Vagina (tissue), 2 donors: ENCODE measurements at regions not wholly inside any gene's neighbourhood (a gene's known extent, or its start where the extent isn't known, plus 50 kb on each side); places are given as distances from the start of the nearest gene placed in this dataset.
A peak's percentile ranks its signal among the peaks of the same experiment; 100 is the strongest.

Experiments
- DNase-seq, 2 donors: peaks; one replicate each; pipeline ENCODE4 v3.0.0-alpha.2; 2017; ENCODE audit errors: extremely low spot score in 2 of 2
- H3K27ac ChIP-seq: fragments of 200-600 bp; sonication (generic); one replicate; pipeline ENCODE4 v1.5.1; 2019
- H3K27me3 ChIP-seq: fragments of 200-600 bp; sonication (generic); one replicate; pipeline ENCODE4 v1.5.1; 2019
- H3K36me3 ChIP-seq, 2 donors: fragments of 200-600 bp; sonication (generic); one replicate each; pipeline ENCODE4 v1.5.1; 2017 to 2019
- H3K4me1 ChIP-seq: fragments of 200-600 bp; sonication (generic); one replicate; pipeline ENCODE4 v1.5.1; 2019
- H3K4me3 ChIP-seq, 2 donors: fragments of 200-600 bp; sonication (generic); 1 replicate in 1 of 2; 2 replicates in 1 of 2; pipeline ENCODE4 v1.5.1; 2016 to 2019
- H3K9me3 ChIP-seq: fragments of 200-600 bp; sonication (generic); one replicate; pipeline ENCODE4 v1.5.1; 2019
- CTCF ChIP-seq, 3 experiments: fragments of 450-650 bp in 2 of 3; fragments of 200-600 bp in 1 of 3; sonication (generic) in 1 of 3; IDR thresholded peaks; one replicate each; pipeline ENCODE4 v1.5.1; 2017 to 2019; ENCODE audit warnings: antibody characterized with exemption in 3 of 3, mild to moderate bottlenecking in 2 of 3, moderate library complexity in 2 of 3
- POLR2A ChIP-seq, 2 donors: fragments of 450-650 bp; IDR thresholded peaks; one replicate each; pipeline ENCODE4 v1.6.1; 2017; ENCODE audit warnings: antibody characterized with exemption in 2 of 2, mild to moderate bottlenecking in 2 of 2, moderate library complexity in 2 of 2
- POLR2AphosphoS5 ChIP-seq, 2 donors: sonication (generic); formaldehyde crosslinking; IDR thresholded peaks; one replicate each; pipeline ENCODE4 v1.9.0; 2017; ENCODE audit warnings: antibody characterized with exemption in 2 of 2, mild to moderate bottlenecking in 2 of 2, low read depth in 1 of 2; ENCODE audit not compliant: insufficient read depth in 1 of 2
- intact Hi-C: fragments of 100-400 bp; cut with DNase I; formaldehyde crosslinking; loops from one replicate; pipeline ENCODE4 v1.15.1; 2023

GRCh38 chr3:106119614-106120082 is 250.8 kb upstream of the CBLB start:
- Histone ChIP-seq H3K4me1 (peaks cover 17% of the 10 kb centered on the region), H3K27ac (no peak overlapping the region), H3K4me3 (no peak overlapping the region), H3K36me3 (no peaks in the 10 kb centered on the region), H3K9me3 (no peaks in the 10 kb centered on the region), H3K27me3 (no peaks in the 10 kb centered on the region)
- no peak for DNase-seq
- TF ChIP-seq POLR2A (IDR thresholded peaks at IDR 0.05) (no peak), CTCF (IDR thresholded peaks at IDR 0.05) (no peak), POLR2AphosphoS5 (IDR thresholded peaks at IDR 0.05; ENCODE audit: insufficient read depth in 1 of 2, low read depth in 1 of 2) (no peak)
- intact Hi-C loops = no loop called here

- Histone ChIP-seq H3K36me3 (no peaks in the 10 kb centered on the region), H3K27ac (no peak overlapping the region), H3K4me1 (peaks cover 24% of the 10 kb centered on the region), H3K27me3 (no peaks in the 10 kb centered on the region), H3K4me3 (no peak overlapping the region), H3K9me3 (no peaks in the 10 kb centered on the region)
- TF ChIP-seq POLR2AphosphoS5 (IDR thresholded peaks at IDR 0.05; ENCODE audit: insufficient read depth in 1 of 2, low read depth in 1 of 2) (no peak), CTCF (IDR thresholded peaks at IDR 0.05) (no peak), POLR2A (IDR thresholded peaks at IDR 0.05) (no peak)
- DNase-seq = no peak
- intact Hi-C loops = no loop called here
Observed at GRCh38 chr3:106120356-106120755, 251.5 kb upstream of the CBLB start.

GRCh38 chr3:106121491-106122289 is 252.9 kb upstream of the CBLB start:
- Histone ChIP-seq H3K27me3 (no peaks in the 10 kb centered on the region), H3K27ac (no peak overlapping the region), H3K4me1 (peaks cover 32% of the 10 kb centered on the region), H3K4me3 (no peak overlapping the region), H3K9me3 (no peaks in the 10 kb centered on the region), H3K36me3 (no peaks in the 10 kb centered on the region)
- intact Hi-C loops = no loop called here
- no peak for DNase-seq
- TF ChIP-seq POLR2A (IDR thresholded peaks at IDR 0.05) (no peak), CTCF (IDR thresholded peaks at IDR 0.05) (no peak), POLR2AphosphoS5 (IDR thresholded peaks at IDR 0.05; ENCODE audit: insufficient read depth in 1 of 2, low read depth in 1 of 2) (no peak)

- Histone ChIP-seq H3K4me3 (no peak overlapping the region), H3K4me1 (peaks cover 26% of the 10 kb centered on the region), H3K36me3 (no peaks in the 10 kb centered on the region), H3K27ac (no peak overlapping the region), H3K9me3 (no peaks in the 10 kb centered on the region), H3K27me3 (no peaks in the 10 kb centered on the region)
- intact Hi-C loops = no loop called here
- TF ChIP-seq POLR2AphosphoS5 (IDR thresholded peaks at IDR 0.05; ENCODE audit: insufficient read depth in 1 of 2, low read depth in 1 of 2) (no peak), CTCF (IDR thresholded peaks at IDR 0.05) (no peak), POLR2A (IDR thresholded peaks at IDR 0.05) (no peak)
- DNase-seq = no peak
Observed at GRCh38 chr3:106124818-106125217, 256.0 kb upstream of the CBLB start.

- H3K4me3 ChIP-seq = no peak overlapping the region
- TF ChIP-seq POLR2AphosphoS5 (IDR thresholded peaks at IDR 0.05; ENCODE audit: insufficient read depth in 1 of 2, low read depth in 1 of 2) = no peak
- TF ChIP-seq CTCF (IDR thresholded peaks at IDR 0.05) = no peak
- no peak for TF ChIP-seq POLR2A (IDR thresholded peaks at IDR 0.05)
- no peaks in the 10 kb centered on the region for H3K36me3 ChIP-seq
- H3K4me1 ChIP-seq = peaks cover 22% of the 10 kb centered on the region
- no peak for DNase-seq
- H3K27me3 ChIP-seq = no peaks in the 10 kb centered on the region
- no peaks in the 10 kb centered on the region for H3K9me3 ChIP-seq
- intact Hi-C loops = no loop called here
- peak overlapping the region; percentile 17 for H3K27ac ChIP-seq
Observed at GRCh38 chr3:106125321-106125720, 256.5 kb upstream of the CBLB start.
